Brain microvascular endothelial cell (primary cell): ENCODE measurements at regions not wholly inside any gene's neighbourhood (a gene's known extent, or its start where the extent isn't known, plus 50 kb on each side); places are given as distances from the start of the nearest gene placed in this dataset.

Experiments
- DNase-seq: peaks from one replicate; pipeline ENCODE4 v3.0.0-alpha.2; 2020
- H3K27ac ChIP-seq: fragments of 250-450 bp; sonication (Bioruptor Pico); 2 replicates; pipeline ENCODE4 v1.5.1; 2020; ENCODE audit warnings: mild to moderate bottlenecking, moderate library complexity
- H3K27me3 ChIP-seq: fragments of 250-450 bp; sonication (Bioruptor Pico); replicated peaks from 2 replicates; pipeline ENCODE4 v1.5.1; 2020; ENCODE audit warnings: mild to moderate bottlenecking
- H3K36me3 ChIP-seq: fragments of 250-450 bp; sonication (Bioruptor Pico); replicated peaks from 2 replicates; pipeline ENCODE4 v1.5.1; 2020; ENCODE audit warnings: mild to moderate bottlenecking
- H3K4me3 ChIP-seq: 2 replicates; pipeline ENCODE4 v1.5.1; 2011; ENCODE audit warnings: low read depth, mild to moderate bottlenecking, control low read depth, low read length, moderate library complexity
- in situ Hi-C: cut with HindIII; loops from 2 replicates; pipeline ENCODE4 v1.10.0; 2017; ENCODE audit warnings: low sequenced_read_pairs, low pct_ligation_motif_present
- TF ChIP-seq, protein P1 (sequence below): IDR thresholded peaks from 2 replicates; pipeline ENCODE4 v1.5.1; 2011; ENCODE audit warnings: low read depth, mild to moderate bottlenecking, moderate library complexity, low read length, control low read depth, inconsistent platforms; ENCODE audit errors: missing control alignments

- DNase-seq: no peak
- Histone ChIP-seq H3K27ac (no peak overlapping the region), H3K4me3 (no peak overlapping the region), H3K27me3 (no peaks in the 10 kb centered on the region), H3K36me3 (no peaks in the 10 kb centered on the region)
- in situ Hi-C loops: no loop called here
- TF ChIP-seq, protein P1, sequence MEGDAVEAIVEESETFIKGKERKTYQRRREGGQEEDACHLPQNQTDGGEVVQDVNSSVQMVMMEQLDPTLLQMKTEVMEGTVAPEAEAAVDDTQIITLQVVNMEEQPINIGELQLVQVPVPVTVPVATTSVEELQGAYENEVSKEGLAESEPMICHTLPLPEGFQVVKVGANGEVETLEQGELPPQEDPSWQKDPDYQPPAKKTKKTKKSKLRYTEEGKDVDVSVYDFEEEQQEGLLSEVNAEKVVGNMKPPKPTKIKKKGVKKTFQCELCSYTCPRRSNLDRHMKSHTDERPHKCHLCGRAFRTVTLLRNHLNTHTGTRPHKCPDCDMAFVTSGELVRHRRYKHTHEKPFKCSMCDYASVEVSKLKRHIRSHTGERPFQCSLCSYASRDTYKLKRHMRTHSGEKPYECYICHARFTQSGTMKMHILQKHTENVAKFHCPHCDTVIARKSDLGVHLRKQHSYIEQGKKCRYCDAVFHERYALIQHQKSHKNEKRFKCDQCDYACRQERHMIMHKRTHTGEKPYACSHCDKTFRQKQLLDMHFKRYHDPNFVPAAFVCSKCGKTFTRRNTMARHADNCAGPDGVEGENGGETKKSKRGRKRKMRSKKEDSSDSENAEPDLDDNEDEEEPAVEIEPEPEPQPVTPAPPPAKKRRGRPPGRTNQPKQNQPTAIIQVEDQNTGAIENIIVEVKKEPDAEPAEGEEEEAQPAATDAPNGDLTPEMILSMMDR: no peak
Measured at GRCh38 chr2:240247868-240248720, 107.6 kb upstream of the OTOS start.

DNA sequence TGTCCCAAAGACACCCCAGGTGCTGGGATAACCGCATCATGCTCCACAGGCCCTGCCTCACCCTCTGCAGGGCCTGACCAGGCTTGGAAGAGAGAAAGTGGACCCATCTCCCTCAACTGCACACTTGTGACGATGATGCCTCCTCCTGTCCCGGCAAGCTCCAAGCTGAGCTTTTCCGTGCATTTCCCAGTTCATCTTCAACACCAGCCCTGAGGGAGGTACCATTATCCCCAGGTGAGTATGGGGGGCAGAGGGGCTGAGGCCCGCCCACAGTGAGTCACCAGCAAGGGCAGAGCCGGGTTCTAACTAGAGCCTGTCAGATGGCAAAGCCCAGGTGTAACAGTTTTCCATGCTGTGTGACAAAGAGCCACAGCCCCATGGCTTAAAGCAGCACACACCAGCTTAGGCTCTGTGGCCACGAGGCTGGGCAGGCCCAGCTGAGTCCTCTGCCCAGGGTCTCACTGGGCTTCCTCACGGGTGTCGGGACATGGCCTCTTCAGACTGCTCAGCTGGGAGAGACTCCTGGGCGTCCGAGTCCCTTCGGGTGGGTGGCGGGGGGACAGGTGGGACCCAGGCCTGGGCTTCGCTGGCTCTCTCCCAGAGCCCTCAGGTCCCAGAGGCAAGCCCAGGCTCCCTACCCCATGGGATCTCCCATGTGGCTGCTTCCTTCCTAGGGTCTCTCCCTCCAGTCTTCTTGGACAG is 108.4 kb upstream of the OTOS start:
- no peak overlapping the region for H3K27ac ChIP-seq
- no peaks in the 10 kb centered on the region for H3K27me3 ChIP-seq
- DNase-seq: no peak
- H3K4me3 ChIP-seq: no peak overlapping the region
- in situ Hi-C loops: no loop called here
- TF ChIP-seq, protein P1: no peak
- H3K36me3 ChIP-seq: no peaks in the 10 kb centered on the region

DNA sequence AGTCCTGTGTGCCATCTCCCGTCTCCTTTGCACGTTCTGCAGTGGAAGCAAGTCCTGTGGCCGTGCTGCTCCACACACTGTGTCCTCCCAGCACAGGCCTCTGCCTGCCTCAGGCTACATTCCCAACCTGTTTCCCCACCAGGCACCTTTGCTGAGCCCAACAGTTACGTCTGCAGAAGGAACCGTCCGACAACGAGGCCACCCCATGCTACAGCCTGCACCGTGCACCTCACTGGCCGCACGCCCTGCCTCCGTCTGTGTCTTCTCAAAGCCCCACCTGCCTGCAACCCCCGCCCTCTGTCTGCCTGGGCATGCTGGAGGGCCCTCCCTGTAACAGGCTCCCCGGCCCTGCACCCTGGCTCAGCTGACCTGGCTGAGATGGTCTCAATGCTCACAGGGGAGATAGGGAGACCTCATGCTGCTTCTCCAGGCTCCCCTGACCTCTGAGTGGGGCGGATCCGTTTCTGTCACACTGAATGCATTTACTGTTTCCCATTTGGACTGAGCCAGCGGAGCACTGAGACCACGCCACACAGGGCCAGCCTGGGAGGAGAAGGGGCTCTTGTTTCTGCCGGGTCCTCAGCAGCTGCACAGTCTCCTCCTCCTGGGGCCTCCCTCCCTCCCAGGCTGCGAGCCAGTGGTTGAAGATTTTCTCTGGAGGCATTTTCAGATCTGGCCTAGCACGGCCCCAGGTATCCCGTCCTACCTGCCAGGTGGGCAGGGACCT is 109.1 kb upstream of the OTOS start:
- Histone ChIP-seq H3K4me3 (no peak overlapping the region), H3K36me3 (no peaks in the 10 kb centered on the region), H3K27me3 (no peaks in the 10 kb centered on the region), H3K27ac (no peak overlapping the region)
- TF ChIP-seq, protein P1: no peak
- in situ Hi-C loops: no loop called here
- DNase-seq: no peak

GRCh38 chr2:240250150-240250984 is 109.9 kb upstream of the OTOS start:
- Histone ChIP-seq H3K27ac (peak overlapping the region; percentile 17), H3K4me3 (no peak overlapping the region), H3K36me3 (no peaks in the 10 kb centered on the region), H3K27me3 (no peaks in the 10 kb centered on the region)
- DNase-seq: no peak
- in situ Hi-C loops: no loop called here
- TF ChIP-seq, protein P1: no peak
